CD4-positive, alpha-beta T cell (primary cell): ENCODE measurements at regions not wholly inside any gene's neighbourhood (a gene's known extent, or its start where the extent isn't known, plus 50 kb on each side); places are given as distances from the start of the nearest gene placed in this dataset.

Experiments
- ATAC-seq: fragments of 200-7000 bp; cut with Tn5 transposase; one replicate; pipeline ENCODE4 v1.10.0; 2022; ENCODE audit warnings: mild to moderate bottlenecking; ENCODE audit not compliant: poor library complexity
- CTCF ChIA-PET: fragments of 350-600 bp; sonication (Branson Sonifier 250); formaldehyde crosslinking; loops from one replicate; lab custom pipeline; 2021; ENCODE audit warnings: antibody characterized with exemption, inconsistent platforms; lab: Charles Lee
- POLR2A ChIA-PET: fragments of 350-600 bp; sonication (Branson Sonifier 250); formaldehyde crosslinking; loops from one replicate; lab custom pipeline; 2021; ENCODE audit warnings: antibody characterized with exemption, inconsistent platforms; lab: Charles Lee
- DNase-seq, 14 experiments: peaks; one replicate each; pipeline ENCODE4 v3.0.0-alpha.2; 2013 to 2020; ENCODE audit warnings: mixed read lengths in 2 of 14
- H3K27ac ChIP-seq, 2 donors: one replicate each; pipeline versions ENCODE4 v1.5.1 to v1.7.0; 2013; ENCODE audit warnings: low read length in 2 of 2, low read depth in 1 of 2, mild to moderate bottlenecking in 1 of 2
- H3K27me3 ChIP-seq, 2 experiments: 1 replicate in 1 of 2; 2 replicates in 1 of 2; pipeline versions ENCODE4 v1.6.1 to v1.7.0; 2013; ENCODE audit warnings: low read length in 2 of 2, control low read depth in 1 of 2, mild to moderate bottlenecking in 1 of 2, moderate library complexity in 1 of 2; ENCODE audit not compliant: insufficient read depth in 2 of 2, control insufficient read depth in 1 of 2
- H3K36me3 ChIP-seq: one replicate; pipeline ENCODE4 v1.6.1; 2013; ENCODE audit warnings: low read length, control low read depth; ENCODE audit not compliant: insufficient read depth
- H3K4me1 ChIP-seq: one replicate; pipeline ENCODE4 v1.6.1; 2013; ENCODE audit warnings: low read length, control low read depth; ENCODE audit not compliant: insufficient read depth
- H3K4me3 ChIP-seq: one replicate; pipeline ENCODE4 v1.5.1; 2013; ENCODE audit warnings: mild to moderate bottlenecking, low read length, moderate library complexity
- H3K9me3 ChIP-seq, 2 experiments: 1 replicate in 1 of 2; 2 replicates in 1 of 2; pipeline versions ENCODE4 v1.6.1 to v1.7.0; 2013; ENCODE audit warnings: low read length in 2 of 2, mild to moderate bottlenecking in 2 of 2, control low read depth in 1 of 2, moderate library complexity in 1 of 2; ENCODE audit not compliant: control insufficient read depth in 1 of 2, insufficient read depth in 1 of 2
- H3K27ac Mint-ChIP-seq: one replicate; pipeline ENCODE4 v1.8.0; 2020; ENCODE audit warnings: mixed read lengths
- H3K27me3 Mint-ChIP-seq: one replicate; pipeline ENCODE4 v1.8.0; 2021; ENCODE audit warnings: mixed read lengths
- H3K36me3 Mint-ChIP-seq: one replicate; pipeline ENCODE4 v1.8.0; 2021; ENCODE audit warnings: low read depth, mixed read lengths
- H3K4me1 Mint-ChIP-seq: one replicate; pipeline ENCODE4 v1.8.0; 2021; ENCODE audit warnings: low read depth, mixed read lengths
- H3K4me3 Mint-ChIP-seq: one replicate; pipeline ENCODE4 v1.8.0; 2020; ENCODE audit warnings: mild to moderate bottlenecking, mixed read lengths
- H3K9me3 Mint-ChIP-seq: one replicate; pipeline ENCODE4 v1.8.0; 2020; ENCODE audit warnings: mixed read lengths
- CTCF ChIP-seq: fragments of 200-600 bp; IDR thresholded peaks from one replicate; pipeline ENCODE4 v1.8.0; 2022; ENCODE audit warnings: antibody characterized with exemption, mild to moderate bottlenecking
- intact Hi-C, 2 experiments: fragments of 100-400 bp; cut with DNase I in 1 of 2; cut with micrococcal nuclease in 1 of 2; formaldehyde crosslinking; loops; one replicate each; pipeline versions ENCODE4 v1.15.1 to v1.9.0; 2023 to 2025; cut with DNase I, micrococcal nuclease

- no peaks in the 10 kb centered on the region for H3K9me3 Mint-ChIP-seq
- no peak overlapping the region for H3K27ac Mint-ChIP-seq
- DNase-seq (no peak), ATAC-seq (no peak)
- Histone ChIP-seq H3K36me3 (no peaks in the 10 kb centered on the region), H3K27me3 (no peaks in the 10 kb centered on the region), H3K4me1 (no peaks in the 10 kb centered on the region), H3K4me3 (no peak overlapping the region), H3K27ac (no peak overlapping the region), H3K9me3 (peaks cover 0 to 15% of the 10 kb centered on the region in 2 experiments)
- ChIA-PET CTCF (no interaction called here), POLR2A (no interaction called here)
- no peaks in the 10 kb centered on the region for H3K27me3 Mint-ChIP-seq
- intact Hi-C loops: no loop called here
- no peak for TF ChIP-seq CTCF
- no peaks in the 10 kb centered on the region for H3K4me1 Mint-ChIP-seq
- no peak overlapping the region for H3K4me3 Mint-ChIP-seq
- H3K36me3 Mint-ChIP-seq: no peaks in the 10 kb centered on the region
These were observed 335.2 kb upstream of the MCTP2 start for GRCh38 chr15:93895976-93896770.

GRCh38 chr15:93894438-93895036, 336.8 kb upstream of the MCTP2 start:
- Histone ChIP-seq H3K4me3 (no peak overlapping the region), H3K9me3 (peaks cover 0 to under 1% of the 10 kb centered on the region in 2 experiments), H3K4me1 (no peaks in the 10 kb centered on the region), H3K27ac (no peak overlapping the region), H3K27me3 (no peaks in the 10 kb centered on the region), H3K36me3 (no peaks in the 10 kb centered on the region)
- Mint-ChIP-seq H3K4me1 (no peaks in the 10 kb centered on the region), H3K27ac (no peak overlapping the region), H3K36me3 (no peaks in the 10 kb centered on the region), H3K9me3 (no peaks in the 10 kb centered on the region), H3K4me3 (no peak overlapping the region), H3K27me3 (no peaks in the 10 kb centered on the region)
- POLR2A ChIA-PET: no interaction called here
- no peak for ATAC-seq
- intact Hi-C loops: no loop called here
- CTCF ChIA-PET: no interaction called here
- no peak for DNase-seq
- no peak for TF ChIP-seq CTCF

- Mint-ChIP-seq H3K9me3 (no peaks in the 10 kb centered on the region), H3K4me3 (no peak overlapping the region), H3K27me3 (peaks cover 5% of the 10 kb centered on the region), H3K27ac (no peak overlapping the region), H3K4me1 (no peaks in the 10 kb centered on the region), H3K36me3 (no peaks in the 10 kb centered on the region)
- no peak for TF ChIP-seq CTCF
- ATAC-seq (no peak), DNase-seq (no peak)
- Histone ChIP-seq H3K9me3 (no peaks in the 10 kb centered on the region), H3K27me3 (peaks cover 0 to 5% of the 10 kb centered on the region in 2 experiments), H3K4me1 (no peaks in the 10 kb centered on the region), H3K27ac (no peak overlapping the region), H3K4me3 (no peak overlapping the region), H3K36me3 (no peaks in the 10 kb centered on the region)
- intact Hi-C loops: no loop called here
- ChIA-PET CTCF (no interaction called here), POLR2A (no interaction called here)
These were observed 344.2 kb upstream of the MCTP2 start for GRCh38 chr15:93887151-93887550.
